WTC11 (cell line): ENCODE measurements at regions not wholly inside any gene's neighbourhood (a gene's known extent, or its start where the extent isn't known, plus 50 kb on each side); places are given as distances from the start of the nearest gene placed in this dataset.

ENCODE experiments used
- ATAC-seq: fragments of 200-7000 bp; cut with Tn5 transposase; 2 replicates; pipeline ENCODE4 v1.10.0; 2021; ENCODE audit warnings: mild to moderate bottlenecking, moderate library complexity
- CTCF ChIA-PET: fragments of 300-600 bp; sonication (Branson Sonifier 250); formaldehyde crosslinking; loops from one replicate; lab custom pipeline; 2021; ENCODE audit warnings: antibody characterized with exemption; lab: Charles Lee
- POLR2A ChIA-PET: fragments of 350-600 bp; sonication (Branson Sonifier 250); formaldehyde crosslinking; loops from one replicate; lab custom pipeline; 2021; ENCODE audit warnings: antibody characterized with exemption; lab: Charles Lee
- DNase-seq: peaks from one replicate; pipeline ENCODE4 v3.0.0; 2021; ENCODE audit warnings: low spot score
- H3K27ac Mint-ChIP-seq: 2 replicates; pipeline ENCODE4 v1.8.0; 2021; ENCODE audit warnings: mixed read lengths
- H3K27me3 Mint-ChIP-seq: 2 replicates; pipeline ENCODE4 v1.8.0; 2021; ENCODE audit warnings: low read depth, mild to moderate bottlenecking, moderate library complexity, mixed read lengths
- H3K36me3 Mint-ChIP-seq: 2 replicates; pipeline ENCODE4 v1.8.0; 2021; ENCODE audit warnings: mixed read lengths
- H3K4me1 Mint-ChIP-seq: 2 replicates; pipeline ENCODE4 v1.8.0; 2022; ENCODE audit warnings: mixed read lengths
- H3K4me3 Mint-ChIP-seq: 2 replicates; pipeline ENCODE4 v1.8.0; 2021; ENCODE audit warnings: mild to moderate bottlenecking, moderate library complexity, mixed read lengths
- H3K9me3 Mint-ChIP-seq: 2 replicates; pipeline ENCODE4 v1.8.0; 2021; ENCODE audit warnings: mixed read lengths
- AR ChIP-seq: fragments of 250-450 bp; sonication (Bioruptor Pico); IDR thresholded peaks from 2 replicates; pipeline ENCODE4 v1.9.0; 2021; ENCODE audit warnings: mild to moderate bottlenecking
- ATF1 ChIP-seq: sonication (generic); formaldehyde crosslinking; IDR thresholded peaks from 2 replicates; pipeline ENCODE4 v1.8.1; 2023; ENCODE audit warnings: mild to moderate bottlenecking, moderate library complexity, missing genetic modification reagents
- ATF6 ChIP-seq: sonication (generic); formaldehyde crosslinking; IDR thresholded peaks from 2 replicates; pipeline ENCODE4 v1.8.1; 2023; ENCODE audit warnings: mild to moderate bottlenecking, missing genetic modification reagents
- CREM ChIP-seq: sonication (generic); formaldehyde crosslinking; IDR thresholded peaks from 2 replicates; pipeline ENCODE4 v1.8.1; 2022; ENCODE audit warnings: mild to moderate bottlenecking, missing genetic modification reagents, moderate library complexity
- CTCF ChIP-seq: fragments of 200-600 bp; IDR thresholded peaks from 2 replicates; pipeline ENCODE4 v1.8.0; 2022; ENCODE audit warnings: antibody characterized with exemption
- E2F5 ChIP-seq: sonication (generic); formaldehyde crosslinking; IDR thresholded peaks from 2 replicates; pipeline ENCODE4 v1.8.1; 2022; ENCODE audit warnings: mild to moderate bottlenecking, moderate library complexity, missing genetic modification reagents
- EMX1 ChIP-seq: fragments of 250-450 bp; sonication (Bioruptor Pico); IDR thresholded peaks from 2 replicates; pipeline ENCODE4 v1.8.0; 2021; ENCODE audit warnings: mild to moderate bottlenecking
- ESRRA ChIP-seq: sonication (generic); formaldehyde crosslinking; IDR thresholded peaks from 2 replicates; pipeline ENCODE4 v1.8.1; 2022; ENCODE audit warnings: mild to moderate bottlenecking, missing genetic modification reagents, borderline replicate concordance
- ETV6 ChIP-seq: sonication (generic); formaldehyde crosslinking; IDR thresholded peaks from 2 replicates; pipeline ENCODE4 v1.8.1; 2022; ENCODE audit warnings: mild to moderate bottlenecking, missing genetic modification reagents
- IRF1 ChIP-seq: sonication (generic); formaldehyde crosslinking; IDR thresholded peaks from 2 replicates; pipeline ENCODE4 v1.8.0; 2023; ENCODE audit warnings: missing genetic modification reagents
- JAZF1 ChIP-seq: fragments of 250-450 bp; sonication (Bioruptor Pico); IDR thresholded peaks from 2 replicates; pipeline ENCODE4 v1.9.0; 2021; ENCODE audit warnings: moderate library complexity, mild to moderate bottlenecking, inconsistent platforms
- JUN ChIP-seq: sonication (generic); formaldehyde crosslinking; IDR thresholded peaks from 2 replicates; pipeline ENCODE4 v1.8.0; 2023; ENCODE audit warnings: mild to moderate bottlenecking, missing genetic modification reagents
- KAT7 ChIP-seq: sonication (generic); formaldehyde crosslinking; IDR thresholded peaks from 2 replicates; pipeline ENCODE4 v1.8.1; 2023; ENCODE audit warnings: missing genetic modification reagents, mild to moderate bottlenecking, borderline replicate concordance
- MYBL2 ChIP-seq: sonication (generic); formaldehyde crosslinking; IDR thresholded peaks from 2 replicates; pipeline ENCODE4 v1.8.1; 2023; ENCODE audit warnings: mild to moderate bottlenecking, moderate library complexity, missing genetic modification reagents
- NFATC4 ChIP-seq: fragments of 250-450 bp; sonication (Bioruptor Pico); IDR thresholded peaks from 2 replicates; pipeline ENCODE4 v1.9.0; 2021; ENCODE audit warnings: mild to moderate bottlenecking
- NR2C2 ChIP-seq: sonication (generic); formaldehyde crosslinking; IDR thresholded peaks from 2 replicates; pipeline ENCODE4 v1.8.0; 2022; ENCODE audit warnings: mild to moderate bottlenecking, missing genetic modification reagents
- TEAD4 ChIP-seq: sonication (generic); formaldehyde crosslinking; IDR thresholded peaks from 2 replicates; pipeline ENCODE4 v1.8.0; 2022; ENCODE audit warnings: mild to moderate bottlenecking, missing genetic modification reagents
- USF1 ChIP-seq: sonication (generic); formaldehyde crosslinking; IDR thresholded peaks from 2 replicates; pipeline ENCODE4 v1.8.0; 2022; ENCODE audit warnings: mild to moderate bottlenecking, missing genetic modification reagents
- ZNF317 ChIP-seq: sonication (generic); formaldehyde crosslinking; IDR thresholded peaks from 2 replicates; pipeline ENCODE4 v1.8.1; 2023; ENCODE audit warnings: low read depth, mild to moderate bottlenecking, moderate library complexity, missing genetic modification reagents, borderline replicate concordance
- ZNF396 ChIP-seq: fragments of 250-450 bp; sonication (Bioruptor Pico); IDR thresholded peaks from 2 replicates; pipeline ENCODE4 v1.8.0; 2021; ENCODE audit warnings: mild to moderate bottlenecking, moderate library complexity, borderline replicate concordance
- ZNF416 ChIP-seq: fragments of 250-450 bp; sonication (Bioruptor Pico); IDR thresholded peaks from 2 replicates; pipeline ENCODE4 v1.9.0; 2021; ENCODE audit warnings: mild to moderate bottlenecking, inconsistent platforms
- ZNF423 ChIP-seq: fragments of 250-450 bp; sonication (Bioruptor Pico); IDR thresholded peaks from 2 replicates; pipeline ENCODE4 v2.1.2; 2022; ENCODE audit warnings: mild to moderate bottlenecking, moderate library complexity
- ZNF532 ChIP-seq: fragments of 250-450 bp; sonication (Bioruptor Pico); IDR thresholded peaks from 2 replicates; pipeline ENCODE4 v1.9.0; 2021; ENCODE audit warnings: mild to moderate bottlenecking, borderline replicate concordance
- TF ChIP-seq, protein P1 (sequence below): sonication (generic); formaldehyde crosslinking; IDR thresholded peaks from 2 replicates; pipeline ENCODE4 v1.8.1; 2023; ENCODE audit warnings: mild to moderate bottlenecking, missing genetic modification reagents, moderate library complexity

GRCh38 chr18:27500531-27500930 is 315.4 kb upstream of the CHST9 start (continued):
- no peak for TF ChIP-seq IRF1 (CRISPR knock-in tag)
- TF ChIP-seq TEAD4 = no peak
- no peak for TF ChIP-seq ZNF416
- TF ChIP-seq EMX1 (CRISPR knock-in tag) = no peak
- TF ChIP-seq ATF6 (CRISPR knock-in tag) = no peak
- no peak for TF ChIP-seq ZNF423 (CRISPR knock-in tag)
- no peak for TF ChIP-seq NFATC4
- no peak for TF ChIP-seq NR2C2 (CRISPR knock-in tag)
- TF ChIP-seq ZNF532 = no peak
- no peak for TF ChIP-seq JUN
- no peak for TF ChIP-seq E2F5 (CRISPR knock-in tag)
- TF ChIP-seq MYBL2 (CRISPR knock-in tag) = no peak
- TF ChIP-seq AR = no peak
- TF ChIP-seq CTCF = no peak

DNA sequence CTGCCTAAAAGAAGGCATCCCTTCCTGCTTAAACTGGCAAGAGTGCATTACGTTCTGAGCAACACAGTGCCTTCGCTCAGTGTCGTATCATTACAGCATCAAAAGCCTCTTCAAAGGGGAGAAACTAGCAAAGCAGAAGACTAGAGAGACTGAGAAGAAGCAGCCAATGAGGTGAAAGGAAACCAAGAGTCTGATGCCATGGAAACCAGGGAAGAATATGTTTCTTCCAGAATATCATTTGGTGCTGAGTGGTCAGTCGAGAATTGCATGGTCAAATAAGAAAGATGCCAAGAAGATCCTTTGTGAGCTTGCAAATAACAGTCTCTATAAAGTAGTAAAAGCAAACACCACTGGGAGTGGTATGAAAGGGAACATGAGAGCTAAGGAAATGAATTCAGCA is 312.1 kb upstream of the CHST9 start:
- H3K4me1 Mint-ChIP-seq = peaks cover 4% of the 10 kb centered on the region
- H3K9me3 Mint-ChIP-seq = peaks cover under 1% of the 10 kb centered on the region; the same call in 1 of the 2 replicates
- H3K36me3 Mint-ChIP-seq = no peaks in the 10 kb centered on the region
- ATAC-seq = no peak
- no peak overlapping the region for H3K27ac Mint-ChIP-seq
- no peak for DNase-seq
- ChIA-PET CTCF (no interaction called here), POLR2A (no interaction called here)
- H3K27me3 Mint-ChIP-seq = no peaks in the 10 kb centered on the region
- H3K4me3 Mint-ChIP-seq = no peak overlapping the region
- TF ChIP-seq JAZF1 (CRISPR knock-in tag) (no peak), ATF1 (CRISPR knock-in tag) (no peak), ETV6 (no peak), CREM (CRISPR knock-in tag) (no peak), ZNF317 (CRISPR knock-in tag) (no peak), KAT7 (CRISPR knock-in tag) (no peak), ESRRA (CRISPR knock-in tag) (no peak), ZNF396 (CRISPR knock-in tag) (no peak), USF1 (no peak)
- TF ChIP-seq, protein P1, sequence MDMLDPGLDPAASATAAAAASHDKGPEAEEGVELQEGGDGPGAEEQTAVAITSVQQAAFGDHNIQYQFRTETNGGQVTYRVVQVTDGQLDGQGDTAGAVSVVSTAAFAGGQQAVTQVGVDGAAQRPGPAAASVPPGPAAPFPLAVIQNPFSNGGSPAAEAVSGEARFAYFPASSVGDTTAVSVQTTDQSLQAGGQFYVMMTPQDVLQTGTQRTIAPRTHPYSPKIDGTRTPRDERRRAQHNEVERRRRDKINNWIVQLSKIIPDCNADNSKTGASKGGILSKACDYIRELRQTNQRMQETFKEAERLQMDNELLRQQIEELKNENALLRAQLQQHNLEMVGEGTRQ (CRISPR knock-in tag) = no peak
